ENCODE measurements at regions not wholly inside any gene's neighbourhood (a gene's known extent, or its start where the extent isn't known, plus 50 kb on each side); places are given as distances from the start of the nearest gene placed in this dataset.

DNA sequence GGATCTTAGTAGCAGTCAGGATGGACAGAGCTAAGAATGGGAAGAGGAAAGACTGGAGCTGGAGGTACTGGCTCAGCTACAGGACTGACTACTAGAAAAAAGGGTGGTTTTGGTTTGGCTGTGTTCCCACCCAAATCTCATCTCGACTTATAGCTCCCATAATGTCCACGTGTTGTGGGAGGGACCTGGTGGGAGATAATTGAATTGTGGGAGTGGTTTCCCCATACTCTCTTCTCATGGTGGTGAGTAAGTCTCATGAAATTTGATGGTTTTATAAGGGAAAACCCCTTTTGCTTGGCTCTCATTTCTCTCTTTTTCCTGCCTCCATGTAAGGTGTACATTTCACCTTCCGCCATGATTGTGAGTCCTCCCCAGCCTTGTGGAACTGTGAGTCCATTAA, 466.5 kb upstream of the DEPDC1 start:
- DNase-seq: no peak

DNA sequence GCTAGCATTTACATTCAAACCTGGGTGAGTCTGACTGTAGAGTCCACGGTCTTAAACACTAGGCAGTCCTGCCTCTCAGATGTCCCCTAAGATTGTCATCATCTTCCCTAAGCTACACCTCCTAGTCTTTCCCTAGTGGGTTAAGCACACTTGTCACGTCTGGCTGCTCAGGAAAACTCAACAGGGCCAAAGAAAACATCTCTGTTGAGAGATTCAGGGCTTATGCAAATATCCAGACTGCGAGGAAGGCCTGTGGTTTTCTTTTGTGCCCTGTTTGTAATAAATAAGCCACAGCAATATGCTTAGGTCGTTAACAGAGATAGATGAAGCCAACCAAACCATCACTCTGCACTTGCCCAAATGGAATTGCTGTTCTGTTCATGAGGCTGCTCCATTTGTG, 472.6 kb upstream of the DEPDC1 start:
- DNase-seq: no peak

DNA sequence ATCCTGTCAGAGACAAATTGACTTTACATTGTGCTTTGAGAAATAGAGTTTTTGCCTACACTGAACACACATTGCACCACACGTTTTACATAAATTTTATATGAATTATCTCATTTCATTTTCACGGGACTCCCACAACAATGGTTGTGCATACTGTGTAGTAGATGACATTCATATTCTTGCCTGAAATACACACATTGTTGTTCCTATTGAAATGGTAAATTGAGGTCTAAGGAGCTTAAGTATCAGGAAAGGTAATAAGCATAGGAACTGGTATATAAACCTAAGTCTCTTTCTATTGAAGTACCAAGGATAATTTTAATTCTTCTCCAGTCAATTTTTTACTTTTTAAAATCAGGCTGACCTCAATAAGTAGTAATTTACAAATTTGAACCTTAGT, 473.7 kb upstream of the DEPDC1 start:
- DNase-seq: no peak

DNA sequence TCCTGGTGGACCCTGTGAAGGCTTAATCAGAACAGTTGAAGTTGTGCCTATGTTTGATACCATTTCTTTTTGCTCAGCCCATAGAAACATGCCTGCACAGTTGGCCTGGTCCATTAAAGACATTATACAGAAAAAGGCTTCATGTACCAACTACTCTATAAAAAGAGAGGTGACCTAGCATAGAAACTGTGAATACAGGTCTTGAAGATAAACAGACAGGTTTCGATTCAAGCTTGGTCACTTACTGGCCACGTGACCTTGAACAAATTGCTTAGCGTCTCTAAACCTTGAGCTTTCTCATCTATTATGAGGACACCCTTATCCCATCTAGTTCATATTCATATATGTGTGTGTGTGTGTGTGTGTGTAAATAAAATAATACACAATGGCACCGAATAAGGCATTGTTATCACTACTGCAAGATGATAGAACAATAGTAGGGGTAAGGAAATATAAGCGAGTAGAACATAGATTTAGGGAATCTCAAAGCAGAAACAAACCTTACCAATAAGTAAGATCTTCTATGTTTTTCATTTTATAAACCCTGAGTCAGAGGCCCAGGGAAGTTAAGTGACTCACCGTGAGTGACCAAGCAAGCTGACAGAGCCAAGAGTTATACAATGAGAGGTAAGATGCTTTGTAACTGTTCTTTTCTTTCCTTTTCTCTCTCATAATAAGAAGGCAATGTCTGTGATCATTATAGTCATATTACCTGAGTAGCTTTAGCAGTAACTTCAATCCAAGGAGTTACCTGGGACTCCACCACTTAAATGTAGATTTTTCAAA, 476.8 kb upstream of the DEPDC1 start:
- no peak for DNase-seq

DNA sequence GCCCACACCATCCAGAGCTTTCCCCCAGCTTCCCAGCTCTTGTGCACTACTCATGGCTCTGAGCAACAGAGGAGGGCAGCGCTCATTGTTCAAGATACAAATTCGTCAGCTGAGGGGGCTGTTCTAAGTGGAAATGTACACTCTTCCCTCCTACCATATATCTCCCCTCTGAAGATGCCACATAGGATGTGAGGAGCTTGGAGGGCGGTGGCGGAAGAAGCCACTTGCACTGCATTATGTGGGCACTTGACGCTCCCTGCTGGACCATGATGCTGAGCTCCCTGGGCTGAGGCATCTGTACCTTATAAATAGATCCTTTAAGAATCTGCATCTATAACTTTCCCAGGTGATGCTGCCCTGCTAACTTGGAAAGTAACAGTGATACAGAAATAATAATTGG, 477.6 kb upstream of the DEPDC1 start:
- DNase-seq: no peak

DNA sequence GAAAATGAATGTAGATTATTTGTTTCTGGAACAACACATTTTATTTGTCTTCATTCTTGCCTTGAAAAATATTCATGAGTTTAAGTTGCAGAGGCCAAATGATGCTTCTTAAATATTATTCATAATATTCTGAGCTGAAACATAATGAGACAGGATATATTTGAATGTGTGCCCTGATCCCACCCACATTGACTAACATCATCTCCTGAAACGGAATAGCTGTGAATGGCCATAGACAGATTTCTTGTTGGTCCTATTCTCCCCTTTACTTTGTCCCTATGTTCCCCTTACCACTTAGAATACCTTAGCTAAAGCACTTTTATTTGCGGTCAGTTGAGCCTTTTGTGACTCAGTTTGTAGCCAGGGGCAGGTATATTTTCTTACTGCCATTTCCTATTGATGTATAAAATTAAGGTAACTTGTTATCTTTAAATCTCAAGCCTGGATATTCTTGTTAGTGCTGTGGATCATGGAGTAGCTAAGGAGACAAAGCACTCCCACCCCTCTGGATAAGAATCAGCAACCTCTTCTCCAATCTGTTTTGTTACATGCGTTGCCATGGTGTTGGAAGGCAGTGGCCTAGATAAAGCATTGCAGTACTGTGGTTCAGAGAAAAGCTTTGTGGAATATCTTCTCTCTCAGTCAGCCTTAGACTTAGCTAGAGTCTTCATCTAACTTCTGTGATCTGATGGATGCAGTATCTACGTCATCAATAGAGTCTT, 478.5 kb upstream of the DEPDC1 start:
- peak; percentile 20 for DNase-seq

DNA sequence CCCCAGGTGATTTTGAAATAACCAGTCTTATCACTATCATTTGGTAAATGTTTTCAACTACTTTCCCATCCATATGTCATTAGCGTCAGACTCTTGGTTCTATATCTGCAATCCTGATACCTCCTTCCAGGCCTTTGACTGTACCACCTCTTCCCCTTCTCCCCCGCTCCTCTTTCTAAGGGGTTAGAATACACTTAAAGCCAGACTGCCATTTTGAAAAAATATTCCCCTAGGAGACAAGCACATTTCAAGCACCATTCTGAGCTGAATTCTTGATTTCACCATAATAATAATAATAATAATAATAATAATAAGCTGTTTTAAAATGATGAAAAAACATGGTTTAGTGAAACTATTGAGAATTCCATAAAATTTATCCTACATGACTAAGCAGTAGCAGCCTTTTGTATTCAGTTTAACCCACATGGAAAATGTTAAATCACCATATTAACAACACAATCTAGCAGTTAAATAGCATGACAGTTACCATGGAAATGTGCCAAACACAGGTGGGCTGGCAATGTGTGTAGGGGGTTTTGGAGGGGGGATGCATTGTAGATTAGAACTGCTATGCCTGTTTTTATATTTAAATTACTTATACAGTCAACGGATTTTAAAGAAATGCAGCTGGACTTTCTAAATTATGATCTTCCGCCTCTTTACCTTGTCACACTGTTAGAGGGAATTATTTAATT, 480.2 kb upstream of the DEPDC1 start:
- no peak for DNase-seq

DNA sequence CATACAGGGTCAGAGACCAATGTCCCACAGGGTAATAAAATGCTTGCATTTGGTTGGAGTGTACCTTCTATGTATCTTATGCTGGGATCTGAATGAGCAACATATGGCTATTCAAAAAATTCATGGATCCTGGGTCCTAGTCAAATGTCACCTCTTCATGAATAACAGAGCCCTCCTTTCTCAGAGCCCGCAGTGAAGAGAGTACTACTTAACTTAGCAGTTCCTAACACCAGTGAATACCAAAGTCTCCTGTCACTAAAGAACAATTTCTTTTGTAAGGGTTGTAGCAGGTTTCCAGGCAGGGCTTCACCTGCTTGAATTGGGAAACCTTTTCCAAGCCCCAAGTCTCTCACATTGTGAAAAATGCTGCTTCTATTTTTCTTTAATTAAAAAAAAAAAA, 483.0 kb upstream of the DEPDC1 start:
- no peak for DNase-seq

DNA sequence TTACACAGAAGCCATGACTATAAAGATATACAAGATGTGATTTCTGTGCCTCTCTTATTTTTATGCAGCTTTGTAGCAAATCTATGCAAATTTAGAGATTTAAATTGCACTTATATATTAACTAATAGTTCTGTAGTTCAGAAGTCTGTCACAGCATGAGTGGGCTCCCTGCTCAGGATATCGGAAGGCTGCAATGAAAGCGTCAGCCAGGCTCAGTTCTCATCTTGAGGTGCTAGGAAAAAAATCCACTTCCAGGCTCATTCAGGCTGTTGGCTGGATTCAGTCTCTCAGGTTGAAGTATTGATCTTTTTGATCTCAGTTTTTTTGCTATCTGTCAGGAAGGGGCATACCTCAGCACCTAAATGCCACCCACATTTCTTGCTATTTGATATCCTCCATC, 487.4 kb upstream of the DEPDC1 start:
- no peak for DNase-seq

DNA sequence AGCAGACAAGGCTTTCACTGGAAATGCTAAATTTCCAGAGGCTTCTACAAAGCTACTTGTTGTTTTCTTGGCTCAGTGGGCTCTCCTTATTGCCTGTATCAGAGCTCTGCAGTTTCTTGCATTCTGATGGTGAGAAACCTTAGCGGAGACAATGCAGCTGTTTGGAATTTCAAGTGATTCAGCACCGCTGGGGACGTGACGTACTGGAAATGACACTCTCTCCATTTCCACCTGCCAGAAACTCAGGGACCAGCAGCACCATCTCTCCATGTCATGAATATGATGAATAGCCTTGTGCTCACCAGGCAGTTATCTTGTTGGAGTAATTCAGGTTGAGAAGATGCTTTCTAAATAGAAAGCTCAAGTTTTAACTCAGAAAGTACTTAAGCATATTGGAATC, 497.2 kb upstream of the DEPDC1 start:
- no peak for DNase-seq

DNA sequence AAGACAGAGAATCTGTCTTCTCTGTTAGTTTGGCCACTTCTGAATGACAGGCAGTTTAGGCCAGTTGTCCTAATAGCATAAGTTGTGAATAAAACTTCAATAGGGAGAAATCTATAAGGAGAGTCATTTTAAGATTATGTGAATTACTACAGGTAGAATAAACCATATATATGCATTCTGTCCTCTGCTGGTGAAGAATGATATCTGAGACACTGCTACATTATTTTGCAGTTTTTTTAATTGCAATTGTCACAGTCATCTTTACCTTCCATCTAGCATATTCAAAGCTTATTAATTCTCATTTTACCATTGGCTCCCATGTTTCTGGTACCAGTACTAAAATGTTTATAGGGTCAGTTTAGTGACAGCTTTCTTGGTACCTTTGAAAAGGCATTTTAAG, 519.6 kb upstream of the DEPDC1 start:
- DNase-seq: no peak

DNA sequence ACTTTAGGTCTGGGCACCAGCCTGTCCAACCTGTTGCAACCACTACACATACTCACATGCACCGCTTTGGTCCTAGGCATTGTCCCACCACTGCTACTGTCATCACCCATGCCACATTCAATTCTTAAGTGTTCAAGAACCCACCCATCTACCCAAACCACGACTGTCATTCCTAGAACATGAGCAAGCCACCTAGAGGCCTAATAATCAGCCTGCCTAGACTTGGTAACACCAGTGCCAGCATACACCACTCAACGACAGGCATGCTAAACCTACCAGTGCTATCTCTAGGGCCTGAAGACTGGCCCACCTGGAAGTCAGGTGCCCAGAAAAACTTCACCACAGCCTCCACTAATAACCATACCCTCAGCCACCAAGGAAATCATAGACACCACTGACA, 532.8 kb upstream of the DEPDC1 start:
- no peak for DNase-seq

DNA sequence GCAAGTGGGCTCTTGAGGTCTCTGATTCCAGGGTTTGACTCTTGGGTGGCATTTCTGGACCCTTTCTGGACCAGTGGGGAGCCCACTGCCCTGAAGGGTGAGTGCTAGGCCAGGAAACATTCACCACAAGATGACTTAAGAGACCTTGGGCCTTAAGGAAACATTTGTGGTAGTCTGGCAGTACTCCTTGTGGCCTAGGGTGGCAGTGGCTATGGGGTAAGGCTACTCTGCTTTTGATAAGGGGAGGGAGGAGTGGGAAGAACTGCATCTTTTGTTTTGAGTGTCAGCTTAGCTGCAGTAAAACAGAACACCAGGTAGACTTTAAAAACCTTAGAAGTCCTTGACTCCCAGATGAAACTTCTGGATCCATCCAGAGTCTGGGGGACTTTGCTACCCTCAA, 529.3 kb upstream of the LRRC7 start:
- DNase-seq: no peak

DNA sequence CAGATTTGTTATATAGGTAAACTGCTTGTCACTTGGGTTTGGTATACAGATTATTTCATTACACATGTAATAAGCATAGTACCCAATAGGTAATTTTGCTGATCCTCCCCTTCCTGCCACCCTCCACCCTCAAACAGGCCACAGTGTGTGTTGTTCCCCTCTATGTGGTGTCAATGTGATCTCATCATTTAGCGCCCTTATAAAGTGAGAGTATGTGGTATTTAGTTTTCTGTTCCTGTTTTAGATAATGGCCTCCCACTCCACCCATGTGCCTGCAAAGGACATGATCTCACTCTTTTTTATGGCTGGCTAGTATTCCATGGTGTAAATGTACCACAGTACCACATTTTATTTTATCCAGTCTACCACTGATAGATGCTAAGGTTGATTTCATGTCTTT, 522.1 kb upstream of the LRRC7 start:
- DNase-seq: no peak

DNA sequence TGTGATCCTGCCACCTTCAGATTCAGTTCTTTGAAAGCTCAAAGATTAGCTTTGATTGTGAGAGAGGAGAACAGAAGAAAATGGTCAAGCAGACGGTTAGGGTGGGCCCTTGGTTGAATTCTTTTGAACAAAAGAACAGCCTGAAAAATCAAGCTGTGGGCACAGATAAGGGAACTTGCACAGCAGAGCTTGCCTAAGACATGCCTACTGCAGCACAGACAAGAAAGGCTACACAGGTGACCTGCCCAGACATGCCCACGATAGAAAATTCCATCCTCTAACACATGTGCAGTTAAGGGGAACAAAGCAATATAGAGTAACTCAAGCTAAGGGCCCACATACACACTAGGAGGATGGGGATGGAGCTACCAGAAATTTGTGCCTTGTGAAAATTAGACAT, 512.5 kb upstream of the LRRC7 start:
- DNase-seq: no peak

DNA sequence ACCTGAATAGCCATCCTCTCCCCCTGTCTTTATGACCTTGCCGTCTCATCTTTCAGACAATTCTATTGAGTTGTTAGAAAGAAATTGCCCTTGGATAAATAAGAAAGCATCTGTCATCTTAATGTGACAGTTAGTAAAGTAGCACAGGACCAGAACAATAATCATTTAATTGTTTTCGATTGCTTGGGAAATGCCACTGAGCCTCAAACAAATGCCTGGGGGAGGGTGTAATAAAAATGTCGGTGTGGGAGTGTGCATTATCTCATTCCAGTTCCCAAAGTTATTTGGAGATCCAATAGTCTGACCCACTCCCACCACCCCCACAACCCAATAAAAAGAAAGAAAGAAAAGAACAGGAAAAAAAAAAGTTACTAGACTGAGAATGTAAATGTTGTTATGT, 509.3 kb upstream of the LRRC7 start:
- DNase-seq: no peak

DNA sequence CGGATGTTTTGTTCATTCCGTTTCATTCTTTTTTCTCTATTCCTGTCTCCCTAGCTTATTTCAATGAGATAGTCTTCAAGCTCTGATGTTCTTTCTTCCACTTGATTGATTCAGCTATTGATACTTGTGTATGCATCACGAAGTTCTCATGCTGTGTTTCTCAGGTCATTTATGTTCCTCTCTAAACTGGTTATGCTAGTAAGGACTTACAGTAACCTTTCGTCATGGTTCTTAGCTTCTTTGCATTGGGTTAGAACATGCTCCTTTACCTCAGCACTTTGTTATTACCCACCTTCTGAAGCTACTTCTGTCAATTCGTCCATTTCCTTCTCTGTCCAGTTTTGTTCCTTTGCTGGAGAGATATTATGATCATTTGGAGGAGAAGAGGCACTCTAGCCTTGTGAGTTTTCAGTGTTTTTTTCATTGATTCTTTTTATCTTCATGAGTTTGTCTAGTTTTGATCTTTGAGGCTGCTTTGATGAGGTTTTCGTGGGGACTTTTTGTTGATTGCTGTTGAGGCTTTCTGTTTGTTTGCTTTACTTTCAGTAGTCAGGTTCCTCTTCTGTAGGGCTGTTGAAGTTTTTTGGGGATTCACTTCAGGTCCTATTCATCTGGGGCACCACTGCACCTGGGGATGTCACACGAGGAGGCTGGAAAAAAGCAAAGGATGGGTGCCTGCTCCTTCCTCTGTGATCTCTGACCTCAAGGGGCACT, 496.9 kb upstream of the LRRC7 start:
- no peak for DNase-seq

DNA sequence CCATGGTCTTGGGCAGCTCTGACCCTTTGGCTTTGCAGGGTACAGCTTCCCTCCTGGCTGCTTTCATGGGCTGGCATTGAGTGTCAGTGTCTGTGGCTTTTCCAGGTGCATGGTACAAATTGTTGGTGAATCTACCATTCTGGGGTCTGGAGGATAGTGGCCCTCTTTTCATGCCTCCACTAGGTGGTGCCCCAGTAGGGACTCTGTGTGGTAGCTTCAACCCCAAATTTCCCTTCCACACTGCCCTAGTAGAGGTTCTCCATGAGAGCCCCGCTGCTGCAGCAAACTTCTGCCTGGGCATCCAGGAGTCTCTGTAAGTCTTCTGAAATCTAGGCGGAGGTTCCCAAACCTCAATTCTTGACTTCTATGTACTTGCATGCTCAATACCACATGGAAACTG, 494.5 kb upstream of the LRRC7 start:
- no peak for DNase-seq

DNA sequence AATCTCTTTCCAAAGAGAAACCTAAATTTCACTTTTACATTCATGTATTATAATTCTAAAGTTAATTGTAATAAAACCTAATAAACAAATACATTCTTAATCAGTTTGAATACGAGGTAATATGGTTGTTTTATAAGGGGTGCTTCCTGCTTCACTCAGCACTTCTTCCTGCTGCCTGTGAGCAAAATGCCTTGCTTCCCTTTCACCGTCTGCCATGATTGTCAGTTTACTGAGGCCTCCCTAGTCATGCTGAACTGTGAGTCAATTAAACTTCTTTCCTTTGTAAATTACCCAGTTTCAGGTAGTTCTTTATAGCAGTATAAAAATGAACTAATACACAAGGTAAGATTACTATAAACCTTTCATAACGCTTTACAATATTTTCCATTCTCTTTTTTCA, 491.1 kb upstream of the LRRC7 start:
- no peak for DNase-seq

DNA sequence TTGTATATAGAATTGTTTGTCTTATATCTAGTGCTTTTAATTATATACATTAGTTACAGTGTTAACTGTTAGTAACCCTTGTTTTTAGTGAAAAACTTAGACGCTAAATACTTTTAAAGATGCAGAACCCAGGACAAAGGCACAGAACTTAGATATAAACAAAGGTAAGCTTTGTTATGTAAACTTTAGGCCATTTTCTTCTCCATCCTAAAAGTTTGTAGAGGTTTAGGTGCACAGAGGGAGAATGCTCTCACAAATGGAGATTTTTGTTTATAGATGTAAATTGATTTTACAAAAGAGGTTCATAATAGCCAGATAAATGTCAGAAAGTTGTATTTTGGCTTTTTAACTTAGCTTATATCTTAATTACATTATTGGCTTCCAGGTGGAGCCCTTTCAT, 490.5 kb upstream of the LRRC7 start:
- no peak for DNase-seq

DNA sequence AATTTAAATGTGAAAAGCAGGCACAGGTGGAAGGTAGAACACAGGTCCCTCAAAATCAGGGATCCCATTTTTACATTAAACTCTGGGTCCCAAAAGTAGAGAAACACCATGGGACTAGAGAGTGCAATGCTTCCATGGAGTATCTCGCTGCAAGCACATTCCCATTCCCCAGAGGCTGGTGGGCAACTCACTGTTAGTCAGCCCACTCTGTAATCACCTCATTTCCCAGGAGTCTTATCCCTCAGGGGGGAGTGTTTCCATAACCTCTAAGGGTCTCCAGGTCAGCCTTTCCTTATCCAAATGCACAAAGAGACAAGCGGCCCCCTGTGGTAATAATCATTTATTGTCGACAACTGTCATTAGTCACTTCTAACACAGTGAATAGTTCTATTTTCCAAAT, 490.1 kb upstream of the LRRC7 start:
- no peak for DNase-seq

DNA sequence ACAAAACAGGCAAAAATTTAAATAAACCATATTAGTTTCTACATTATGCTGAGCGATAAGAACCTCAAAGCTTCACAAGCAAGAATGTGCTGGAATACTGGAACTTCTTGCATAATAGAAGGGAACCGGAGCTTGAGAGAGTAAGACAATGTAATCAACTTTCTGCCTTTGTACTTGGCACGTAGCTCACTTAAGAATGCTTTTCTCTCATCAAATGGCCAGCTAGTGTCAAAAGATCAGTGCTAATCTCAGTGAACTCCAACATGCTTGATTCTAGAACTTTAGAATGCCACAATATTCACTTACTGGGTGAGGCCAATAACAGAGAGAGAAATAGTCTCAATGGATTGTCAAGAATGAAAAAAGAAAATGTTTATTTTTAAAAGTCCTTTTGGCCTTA, 486.1 kb upstream of the LRRC7 start:
- DNase-seq: no peak

DNA sequence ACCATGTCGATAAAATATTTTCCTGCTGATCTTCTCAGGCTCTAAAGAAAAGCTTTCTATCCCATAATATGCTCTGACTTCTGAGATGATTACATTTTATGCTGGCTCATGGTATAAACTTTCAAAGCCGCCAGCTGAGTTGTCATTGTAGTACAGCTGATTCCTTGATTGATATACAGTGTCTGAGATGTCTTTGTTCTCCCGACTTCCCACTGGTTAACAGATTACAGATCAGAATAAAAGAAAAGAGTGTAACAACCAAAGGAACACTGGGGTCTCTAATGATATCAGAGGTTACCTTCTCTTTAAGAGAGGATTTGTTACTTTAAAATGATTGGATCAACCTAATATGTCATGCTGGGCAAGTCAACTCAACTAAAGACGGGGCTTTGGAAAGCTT, 485.4 kb upstream of the LRRC7 start:
- no peak for DNase-seq

Data from skin of body (tissue), 1 donor.